HCT116 (cell line): ENCODE measurements at regions not wholly inside any gene's neighbourhood (a gene's known extent, or its start where the extent isn't known, plus 50 kb on each side); places are given as distances from the start of the nearest gene placed in this dataset.

Source experiments
- ATAC-seq: fragments of 200-7000 bp; cut with Tn5 transposase; 2 replicates; pipeline ENCODE4 v1.9.1; 2020; ENCODE audit warnings: mild to moderate bottlenecking, moderate library complexity
- BruUV-seq: library from RNA; stranded (reverse); fragments of 400-500 nt; replicated peaks from 2 replicates; lab custom pipeline; 2021; lab: Mats Ljungman, UMichigan
- CTCF ChIA-PET: fragments of 300-600 bp; sonication (Branson Sonifier 250); formaldehyde crosslinking; loops from one replicate; lab custom pipeline; 2021; ENCODE audit warnings: antibody characterized with exemption; lab: Charles Lee
- POLR2A ChIA-PET: fragments of 300-600, 350-600 bp; sonication (Branson Sonifier 250); formaldehyde crosslinking; loops from one replicate; lab custom pipeline; 2021; ENCODE audit warnings: antibody characterized with exemption; lab: Charles Lee
- RAD21 ChIA-PET, 2 experiments: fragments of 300-600 bp; sonication (Branson Sonifier 250); formaldehyde crosslinking; loops; one replicate each; lab custom pipeline; 2023; ENCODE audit warnings: low total read pairs in 2 of 2; ENCODE audit not compliant: uncharacterized antibody in 2 of 2, unreplicated experiment in 2 of 2, low non-redundant PET in 1 of 2; lab: Charles Lee
- DNase-seq: peaks from one replicate; pipeline ENCODE4 v3.0.0-alpha.2; 2010; ENCODE audit warnings: low read depth, low spot score
- H2AFZ ChIP-seq: fragments of 200-600 bp; shearing (Covaris generic), sonication (generic); 2 replicates; pipeline ENCODE4 v1.6.1; 2017; ENCODE audit warnings: low read depth, mixed run types, mixed read lengths, antibody characterized with exemption, low read length; ENCODE audit not compliant: poor library complexity, severe bottlenecking
- H3K27ac ChIP-seq: 2 replicates; pipeline ENCODE4 v1.5.1; 2012; ENCODE audit warnings: low read depth, low read length
- H3K27me3 ChIP-seq: fragments of 200-600 bp; sonication (generic); 2 replicates; pipeline ENCODE4 v1.6.1; 2016; ENCODE audit warnings: mixed run types, low read length, mixed read lengths; ENCODE audit not compliant: insufficient read depth
- H3K36me3 ChIP-seq, 2 experiments: fragments of 200-500 bp in 1 of 2; fragments of 200-600 bp in 1 of 2; sonication (Bioruptor generic) in 1 of 2; sonication (generic) in 1 of 2; 2 replicates each; pipeline versions ENCODE4 v1.5.1 to v1.6.1; 2014 to 2016; ENCODE audit warnings: low read length in 2 of 2, inconsistent platforms in 1 of 2, mixed read lengths in 1 of 2, mixed run types in 1 of 2; ENCODE audit not compliant: insufficient read depth in 2 of 2, control insufficient read depth in 1 of 2
- H3K4me1 ChIP-seq, 2 experiments: fragments of 200-600 bp in 1 of 2; sonication (generic) in 1 of 2; 2 replicates each; pipeline versions ENCODE4 v1.5.1 to v1.6.1; 2012 to 2017; ENCODE audit warnings: low read length in 2 of 2, inconsistent platforms in 1 of 2, mild to moderate bottlenecking in 1 of 2, mixed read lengths in 1 of 2, mixed run types in 1 of 2, moderate library complexity in 1 of 2; ENCODE audit not compliant: insufficient read depth in 2 of 2, control insufficient read depth in 1 of 2
- H3K4me2 ChIP-seq: fragments of 200-600 bp; sonication (generic); 2 replicates; pipeline ENCODE4 v1.6.1; 2017; ENCODE audit warnings: mixed run types, low read length, mixed read lengths
- H3K4me3 ChIP-seq, 2 experiments: fragments of 200-600 bp in 1 of 2; sonication (generic) in 1 of 2; replicated peaks in 1 of 2; 2 replicates each; pipeline ENCODE4 v1.5.1; 2011 to 2016; ENCODE audit warnings: low read length in 2 of 2, control low read depth in 1 of 2, low read depth in 1 of 2, mild to moderate bottlenecking in 1 of 2, mixed read lengths in 1 of 2, mixed run types in 1 of 2
- H3K79me2 ChIP-seq: fragments of 200-600 bp; sonication (generic); 2 replicates; pipeline ENCODE4 v1.6.1; 2017; ENCODE audit warnings: mild to moderate bottlenecking, mixed run types, low read length, moderate library complexity, mixed read lengths; ENCODE audit not compliant: insufficient read depth
- H3K9ac ChIP-seq: fragments of 200-600 bp; sonication (generic); 2 replicates; pipeline ENCODE4 v1.6.1; 2016; ENCODE audit warnings: low read length, mixed read lengths
- H3K9me2 ChIP-seq: fragments of 200-600 bp; sonication (generic), shearing (Covaris generic); 2 replicates; pipeline ENCODE4 v1.6.1; 2017; ENCODE audit warnings: mixed run types, mild to moderate bottlenecking, moderate library complexity; ENCODE audit not compliant: insufficient read depth
- H3K9me3 ChIP-seq, 2 experiments: fragments of 200-500 bp in 1 of 2; fragments of 200-600 bp in 1 of 2; sonication (Bioruptor generic) in 1 of 2; sonication (generic) in 1 of 2; 2 replicates each; pipeline ENCODE4 v1.6.1; 2014 to 2017; ENCODE audit warnings: low read length in 2 of 2, mixed read lengths in 2 of 2, inconsistent platforms in 1 of 2, low read depth in 1 of 2, mild to moderate bottlenecking in 1 of 2, mixed run types in 1 of 2, moderate library complexity in 1 of 2; ENCODE audit not compliant: control insufficient read depth in 1 of 2, insufficient read depth in 1 of 2
- H4K20me1 ChIP-seq: fragments of 200-600 bp; sonication (generic), shearing (Covaris generic); 2 replicates; pipeline ENCODE4 v1.6.1; 2017; ENCODE audit warnings: mixed run types, mild to moderate bottlenecking, moderate library complexity; ENCODE audit not compliant: insufficient read depth
- POLR2A ChIP-seq: IDR thresholded peaks from 2 replicates; pipeline ENCODE4 v1.7.0; 2011; ENCODE audit warnings: borderline replicate concordance; ENCODE audit not compliant: insufficient read depth, insufficient read length; ENCODE audit errors: extremely low read depth
- ZFX ChIP-seq: fragments of 450-650 bp; IDR thresholded peaks from 2 replicates; pipeline ENCODE4 v1.6.1; 2017
- intact Hi-C: fragments of 100-400 bp; cut with micrococcal nuclease; formaldehyde crosslinking; loops from 2 replicates; pipeline ENCODE4 v1.10.0; 2022
- TF ChIP-seq, protein P1 (sequence below): IDR thresholded peaks from 2 replicates; pipeline ENCODE4 v1.6.1; 2011; ENCODE audit warnings: mild to moderate bottlenecking, low read length, moderate library complexity; ENCODE audit not compliant: insufficient replicate concordance; ENCODE audit errors: extremely low read depth

DNA sequence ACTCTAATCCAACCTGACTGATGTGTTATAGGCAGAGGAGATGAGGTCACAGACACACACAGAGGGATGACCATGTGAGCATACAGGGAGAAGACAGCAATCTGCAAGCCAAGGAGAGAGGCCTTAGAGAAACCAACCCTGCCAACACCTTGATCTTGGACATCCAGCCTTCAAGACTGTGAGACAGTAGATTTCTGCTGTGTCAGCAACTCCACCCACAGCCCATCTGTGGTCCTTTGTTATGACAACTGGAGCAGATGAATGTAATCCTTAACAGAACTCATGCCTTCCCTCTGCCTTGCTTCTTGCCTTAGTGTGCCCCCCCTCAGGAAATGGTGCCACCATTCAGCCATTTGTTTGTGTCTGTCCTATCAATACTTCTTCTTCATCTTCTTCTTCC is 107.4 kb downstream of the NXNL2 start:
- H3K4me2 ChIP-seq, result no peak overlapping the region
- no peaks in the 10 kb centered on the region for H3K9me3 ChIP-seq
- no peaks in the 10 kb centered on the region for H3K4me1 ChIP-seq
- no peak overlapping the region for H3K9ac ChIP-seq
- H3K4me3 ChIP-seq, result no peak overlapping the region
- TF ChIP-seq POLR2A, result no peak
- TF ChIP-seq, protein P1, sequence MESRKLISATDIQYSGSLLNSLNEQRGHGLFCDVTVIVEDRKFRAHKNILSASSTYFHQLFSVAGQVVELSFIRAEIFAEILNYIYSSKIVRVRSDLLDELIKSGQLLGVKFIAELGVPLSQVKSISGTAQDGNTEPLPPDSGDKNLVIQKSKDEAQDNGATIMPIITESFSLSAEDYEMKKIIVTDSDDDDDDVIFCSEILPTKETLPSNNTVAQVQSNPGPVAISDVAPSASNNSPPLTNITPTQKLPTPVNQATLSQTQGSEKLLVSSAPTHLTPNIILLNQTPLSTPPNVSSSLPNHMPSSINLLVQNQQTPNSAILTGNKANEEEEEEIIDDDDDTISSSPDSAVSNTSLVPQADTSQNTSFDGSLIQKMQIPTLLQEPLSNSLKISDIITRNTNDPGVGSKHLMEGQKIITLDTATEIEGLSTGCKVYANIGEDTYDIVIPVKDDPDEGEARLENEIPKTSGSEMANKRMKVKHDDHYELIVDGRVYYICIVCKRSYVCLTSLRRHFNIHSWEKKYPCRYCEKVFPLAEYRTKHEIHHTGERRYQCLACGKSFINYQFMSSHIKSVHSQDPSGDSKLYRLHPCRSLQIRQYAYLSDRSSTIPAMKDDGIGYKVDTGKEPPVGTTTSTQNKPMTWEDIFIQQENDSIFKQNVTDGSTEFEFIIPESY, result no peak
- H4K20me1 ChIP-seq, result no peaks in the 10 kb centered on the region
- H3K27me3 ChIP-seq, result peaks cover 4% of the 10 kb centered on the region; the same call in 1 of the 2 replicates
- BruUV-seq, result no TSS peak
- ChIA-PET RAD21 (no interaction called here), CTCF (no interaction called here), POLR2A (no interaction called here)
- H3K36me3 ChIP-seq, result no peaks in the 10 kb centered on the region
- H3K27ac ChIP-seq, result no peak overlapping the region
- intact Hi-C loops, result no loop called here
- H3K9me2 ChIP-seq, result no peaks in the 10 kb centered on the region; the same call in 1 of the 2 replicates
- no peaks in the 10 kb centered on the region for H3K79me2 ChIP-seq
- no peak overlapping the region for H2AFZ ChIP-seq
- ATAC-seq, result no peak
- no peak for DNase-seq

DNA sequence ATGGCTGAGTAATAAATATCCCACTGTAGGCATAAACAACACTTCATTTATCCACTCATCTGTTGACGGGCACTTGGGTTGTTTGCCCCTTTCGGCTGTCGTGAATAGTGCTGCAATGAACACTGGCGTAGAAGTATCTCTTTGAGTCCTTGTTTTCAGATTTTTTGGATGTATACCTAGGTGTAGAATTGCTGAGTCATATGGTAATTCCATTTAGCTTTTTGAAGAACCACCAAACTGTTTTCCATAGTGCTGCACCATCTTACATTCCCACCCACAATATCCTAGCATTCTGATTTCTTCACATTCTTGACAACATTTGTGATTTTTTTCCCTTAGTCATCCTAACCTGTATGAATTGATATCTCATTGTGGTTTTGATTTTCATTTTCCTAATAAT is 109.0 kb downstream of the NXNL2 start:
- Histone ChIP-seq H3K4me1 (no peaks in the 10 kb centered on the region), H3K9me3 (no peaks in the 10 kb centered on the region), H3K9me2 (no peaks in the 10 kb centered on the region; the same call in 1 of the 2 replicates), H2AFZ (no peak overlapping the region), H3K4me2 (no peak overlapping the region)
- no TSS peak for BruUV-seq
- intact Hi-C loops, result no loop called here
- CTCF ChIA-PET, result no interaction called here
- DNase-seq, result no peak
- no peak for TF ChIP-seq ZFX
- TF ChIP-seq, all 23 proteins: peak for 0
- no peaks in the 10 kb centered on the region for H3K27me3 ChIP-seq
- no peaks in the 10 kb centered on the region for H3K79me2 ChIP-seq
- RAD21 ChIA-PET, result no interaction called here
- no peak overlapping the region for H3K27ac ChIP-seq
- H4K20me1 ChIP-seq, result no peaks in the 10 kb centered on the region
- H3K4me3 ChIP-seq, result no peak overlapping the region
- no peaks in the 10 kb centered on the region for H3K36me3 ChIP-seq
- POLR2A ChIA-PET, result no interaction called here
- ATAC-seq, result no peak
- no peak overlapping the region for H3K9ac ChIP-seq
